ENCODE measurements at regions not wholly inside any gene's neighbourhood (a gene's known extent, or its start where the extent isn't known, plus 50 kb on each side); places are given as distances from the start of the nearest gene placed in this dataset.

- H3K9me3 ChIP-seq (ENCODE audit: control insufficient read depth in 4 of 4, low read length in 3 of 4), result no peaks in the 10 kb centered on the region
- H3K4me1 ChIP-seq (ENCODE audit: control insufficient read depth in 4 of 4, insufficient read depth in 4 of 4, low read length in 3 of 4), result no peaks in the 10 kb centered on the region
- no peak overlapping the region for H3K27ac ChIP-seq (ENCODE audit: low read depth in 1 of 2, low read length in 2 of 2)
- TF ChIP-seq HNF4G (IDR thresholded peaks at IDR 0.05) (no peak), RAD21 (IDR thresholded peaks at IDR 0.05) (no peak), FOXA1 (IDR thresholded peaks at IDR 0.05) (no peak), ZBTB33 (IDR thresholded peaks at IDR 0.05) (no peak), CTCF (IDR thresholded peaks at IDR 0.05; ENCODE audit: low read depth, low read length, missing input control) (no peak), YY1 (IDR thresholded peaks at IDR 0.05) (no peak), SP1 (IDR thresholded peaks at IDR 0.05) (no peak), MAX (IDR thresholded peaks at IDR 0.05) (no peak), FOXA2 (IDR thresholded peaks at IDR 0.05) (no peak), RXRA (IDR thresholded peaks at IDR 0.05) (no peak), HNF4A (conservative IDR thresholded peaks at IDR 0.05) (no peak), TAF1 (conservative IDR thresholded peaks at IDR 0.05) (no peak), GABPA (IDR thresholded peaks at IDR 0.05 in 1 of 2, conservative IDR thresholded peaks at IDR 0.05 in 1 of 2) (no peak), REST (IDR thresholded peaks at IDR 0.05) (no peak), EGR1 (IDR thresholded peaks at IDR 0.05; ENCODE audit: low read depth in 2 of 2) (no peak)
- H3K36me3 ChIP-seq (ENCODE audit: control insufficient read depth in 4 of 4, insufficient read depth in 3 of 4, low read depth in 1 of 4, low read length in 3 of 4), result no peaks in the 10 kb centered on the region
- H3K4me3 ChIP-seq (ENCODE audit: low read depth in 1 of 3, low read length in 3 of 3), result no peak overlapping the region
- DNase-seq (ENCODE audit: low spot score), result no peak
- peaks cover 0 to 5% (median 0%) of the 10 kb centered on the region in 4 donors for H3K27me3 ChIP-seq (ENCODE audit: control insufficient read depth in 4 of 4, insufficient read depth in 4 of 4, low read length in 3 of 4)
- H3K9ac ChIP-seq (ENCODE audit: low read depth in 1 of 2, low read length in 2 of 2), result no peak overlapping the region
- 33% methylated on average over 1 of the region's 1 CpG for WGBS
Measured at GRCh38 chr5:155686131-155686530, 640.8 kb upstream of the SGCD start.

GRCh38 chr5:155689406-155689805 is 637.6 kb upstream of the SGCD start:
- Histone ChIP-seq H3K36me3 (ENCODE audit: control insufficient read depth in 4 of 4, insufficient read depth in 3 of 4, low read depth in 1 of 4, low read length in 3 of 4) (no peaks in the 10 kb centered on the region), H3K9me3 (ENCODE audit: control insufficient read depth in 4 of 4, low read length in 3 of 4) (no peaks in the 10 kb centered on the region), H3K4me1 (ENCODE audit: control insufficient read depth in 4 of 4, insufficient read depth in 4 of 4, low read length in 3 of 4) (no peaks in the 10 kb centered on the region), H3K27me3 (ENCODE audit: control insufficient read depth in 4 of 4, insufficient read depth in 4 of 4, low read length in 3 of 4) (peaks cover 0 to 5% (median 0%) of the 10 kb centered on the region in 4 donors), H3K9ac (ENCODE audit: low read depth in 1 of 2, low read length in 2 of 2) (no peak overlapping the region), H3K27ac (ENCODE audit: low read depth in 1 of 2, low read length in 2 of 2) (no peak overlapping the region), H3K4me3 (ENCODE audit: low read depth in 1 of 3, low read length in 3 of 3) (no peak overlapping the region)
- DNase-seq (ENCODE audit: low spot score), result no peak
- WGBS, result 45% methylated on average over 1 of the region's 1 CpG
- TF ChIP-seq RXRA (IDR thresholded peaks at IDR 0.05) (no peak), FOXA1 (IDR thresholded peaks at IDR 0.05) (no peak), YY1 (IDR thresholded peaks at IDR 0.05) (no peak), GABPA (IDR thresholded peaks at IDR 0.05 in 1 of 2, conservative IDR thresholded peaks at IDR 0.05 in 1 of 2) (no peak), RAD21 (IDR thresholded peaks at IDR 0.05) (no peak), REST (IDR thresholded peaks at IDR 0.05) (no peak), SP1 (IDR thresholded peaks at IDR 0.05) (no peak), CTCF (IDR thresholded peaks at IDR 0.05; ENCODE audit: low read depth, low read length, missing input control) (no peak), MAX (IDR thresholded peaks at IDR 0.05) (no peak), FOXA2 (IDR thresholded peaks at IDR 0.05) (no peak), HNF4A (conservative IDR thresholded peaks at IDR 0.05) (no peak), TAF1 (conservative IDR thresholded peaks at IDR 0.05) (no peak), HNF4G (IDR thresholded peaks at IDR 0.05) (no peak), NR2F2 (IDR thresholded peaks at IDR 0.05) (no peak), EGR1 (IDR thresholded peaks at IDR 0.05; ENCODE audit: low read depth in 2 of 2) (no peak)

Data from liver (tissue), 8 donors.